ENCODE measurements at regions not wholly inside any gene's neighbourhood (a gene's known extent, or its start where the extent isn't known, plus 50 kb on each side); places are given as distances from the start of the nearest gene placed in this dataset.

DNA sequence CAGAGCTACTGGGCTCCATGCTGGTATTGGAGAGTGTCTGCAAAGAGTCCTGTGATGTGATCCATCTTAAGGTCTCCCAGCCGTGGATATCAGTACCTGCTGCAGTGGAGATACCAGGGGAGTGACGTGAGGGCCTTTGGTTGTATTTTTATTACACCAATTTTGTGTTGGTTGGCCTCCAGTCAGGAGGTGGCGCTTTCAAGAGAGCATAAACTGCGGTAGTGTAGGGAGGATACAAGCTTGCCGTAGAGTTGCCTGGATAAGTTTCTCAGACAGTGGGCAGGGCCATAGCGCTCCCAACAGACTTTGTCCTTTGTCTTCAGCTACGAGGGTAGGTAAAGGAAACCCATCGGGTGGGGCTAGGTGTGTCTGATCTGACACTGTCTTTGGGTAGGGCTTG, 113.0 kb upstream of the CEP162 start (continued):
- TF ChIP-seq, protein P1, sequence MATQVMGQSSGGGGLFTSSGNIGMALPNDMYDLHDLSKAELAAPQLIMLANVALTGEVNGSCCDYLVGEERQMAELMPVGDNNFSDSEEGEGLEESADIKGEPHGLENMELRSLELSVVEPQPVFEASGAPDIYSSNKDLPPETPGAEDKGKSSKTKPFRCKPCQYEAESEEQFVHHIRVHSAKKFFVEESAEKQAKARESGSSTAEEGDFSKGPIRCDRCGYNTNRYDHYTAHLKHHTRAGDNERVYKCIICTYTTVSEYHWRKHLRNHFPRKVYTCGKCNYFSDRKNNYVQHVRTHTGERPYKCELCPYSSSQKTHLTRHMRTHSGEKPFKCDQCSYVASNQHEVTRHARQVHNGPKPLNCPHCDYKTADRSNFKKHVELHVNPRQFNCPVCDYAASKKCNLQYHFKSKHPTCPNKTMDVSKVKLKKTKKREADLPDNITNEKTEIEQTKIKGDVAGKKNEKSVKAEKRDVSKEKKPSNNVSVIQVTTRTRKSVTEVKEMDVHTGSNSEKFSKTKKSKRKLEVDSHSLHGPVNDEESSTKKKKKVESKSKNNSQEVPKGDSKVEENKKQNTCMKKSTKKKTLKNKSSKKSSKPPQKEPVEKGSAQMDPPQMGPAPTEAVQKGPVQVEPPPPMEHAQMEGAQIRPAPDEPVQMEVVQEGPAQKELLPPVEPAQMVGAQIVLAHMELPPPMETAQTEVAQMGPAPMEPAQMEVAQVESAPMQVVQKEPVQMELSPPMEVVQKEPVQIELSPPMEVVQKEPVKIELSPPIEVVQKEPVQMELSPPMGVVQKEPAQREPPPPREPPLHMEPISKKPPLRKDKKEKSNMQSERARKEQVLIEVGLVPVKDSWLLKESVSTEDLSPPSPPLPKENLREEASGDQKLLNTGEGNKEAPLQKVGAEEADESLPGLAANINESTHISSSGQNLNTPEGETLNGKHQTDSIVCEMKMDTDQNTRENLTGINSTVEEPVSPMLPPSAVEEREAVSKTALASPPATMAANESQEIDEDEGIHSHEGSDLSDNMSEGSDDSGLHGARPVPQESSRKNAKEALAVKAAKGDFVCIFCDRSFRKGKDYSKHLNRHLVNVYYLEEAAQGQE (IDR thresholded peaks at IDR 0.05; ENCODE audit: low read depth, low read length): no peak

DNA sequence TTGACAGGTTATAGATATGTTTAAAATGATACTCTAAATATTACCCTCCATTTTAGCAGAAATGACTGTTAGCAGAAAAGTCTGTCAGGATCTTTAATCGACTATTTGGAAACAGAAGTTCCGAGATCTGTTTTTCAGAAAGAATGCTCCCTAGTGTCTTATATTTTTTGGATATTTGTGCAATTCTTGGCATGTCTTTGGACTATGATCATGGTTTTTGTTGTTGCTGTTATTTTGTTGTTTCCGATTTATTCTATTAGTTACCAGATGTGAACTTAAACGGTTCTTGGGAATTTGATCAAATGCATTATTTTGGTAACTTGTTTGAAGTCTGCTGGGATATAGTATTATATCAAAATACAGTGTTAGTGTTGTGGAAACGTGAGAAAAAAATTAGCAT, 106.4 kb upstream of the CEP162 start:
- no peaks in the 10 kb centered on the region for H3K9me2 ChIP-seq
- H3K9me3 ChIP-seq: no peaks in the 10 kb centered on the region
- H3K36me3 ChIP-seq (replicated peaks in 1 of 2; ENCODE audit: control insufficient read depth in 1 of 2, insufficient read depth in 2 of 2, low read length in 1 of 2): no peaks in the 10 kb centered on the region
- no peaks in the 10 kb centered on the region for H3K79me2 ChIP-seq (ENCODE audit: insufficient read depth)
- H3K27ac ChIP-seq (ENCODE audit: low read depth in 2 of 2, low read length in 1 of 2): no peak overlapping the region
- no peak overlapping the region for H3K4me3 ChIP-seq (ENCODE audit: low read depth in 2 of 2, low read length in 1 of 2)
- DNase-seq: no peak
- CTCF ChIA-PET: interaction anchor here (0.9 kb wide), 1 partner anchor 12 kb away, joined by 3 read pairs; no protein-coding TSS in a partner anchor
- H3K27me3 ChIP-seq (ENCODE audit: insufficient read depth): no peaks in the 10 kb centered on the region
- no peaks in the 10 kb centered on the region for H4K20me1 ChIP-seq (ENCODE audit: insufficient read depth)
- POLR2A ChIA-PET: no interaction called here
- no peak overlapping the region for H3K9ac ChIP-seq
- H3K4me1 ChIP-seq (ENCODE audit: control insufficient read depth in 1 of 2, insufficient read depth in 2 of 2, low read depth in 1 of 2, low read length in 1 of 2): no peaks in the 10 kb centered on the region
- H2AFZ ChIP-seq (ENCODE audit: low read depth): no peak overlapping the region
- no peaks in the 10 kb centered on the region for H3F3A ChIP-seq (replicated peaks; ENCODE audit: insufficient read depth)
- no peak overlapping the region for H3K4me2 ChIP-seq
- TF ChIP-seq, protein P1 (IDR thresholded peaks at IDR 0.05; ENCODE audit: low read depth, low read length): no peak
- TF ChIP-seq NFIC (IDR thresholded peaks at IDR 0.05; ENCODE audit: borderline replicate concordance) (no peak), TEAD4 (IDR thresholded peaks at IDR 0.05; ENCODE audit: borderline replicate concordance, insufficient read depth) (no peak), POLR2AphosphoS5 (IDR thresholded peaks at IDR 0.05; ENCODE audit: low read depth, low read length) (no peak), RAD21 (IDR thresholded peaks at IDR 0.05; ENCODE audit: low read length) (no peak), NRF1 (IDR thresholded peaks at IDR 0.05; ENCODE audit: low read depth, low read length) (no peak), GATA2 (CRISPR knock-in tag; IDR thresholded peaks at IDR 0.05) (no peak), MXI1 (IDR thresholded peaks at IDR 0.05; ENCODE audit: low read depth, low read length) (no peak), FOXM1 (IDR thresholded peaks at IDR 0.05; ENCODE audit: low read depth) (no peak), YY1 (IDR thresholded peaks at IDR 0.05; ENCODE audit: low read depth) (no peak), TAF1 (IDR thresholded peaks at IDR 0.05; ENCODE audit: borderline replicate concordance, low read depth, low read length) (no peak), JUND (IDR thresholded peaks at IDR 0.05) (no peak), ELF1 (IDR thresholded peaks at IDR 0.05) (no peak)
- TF ChIP-seq, protein P2, sequence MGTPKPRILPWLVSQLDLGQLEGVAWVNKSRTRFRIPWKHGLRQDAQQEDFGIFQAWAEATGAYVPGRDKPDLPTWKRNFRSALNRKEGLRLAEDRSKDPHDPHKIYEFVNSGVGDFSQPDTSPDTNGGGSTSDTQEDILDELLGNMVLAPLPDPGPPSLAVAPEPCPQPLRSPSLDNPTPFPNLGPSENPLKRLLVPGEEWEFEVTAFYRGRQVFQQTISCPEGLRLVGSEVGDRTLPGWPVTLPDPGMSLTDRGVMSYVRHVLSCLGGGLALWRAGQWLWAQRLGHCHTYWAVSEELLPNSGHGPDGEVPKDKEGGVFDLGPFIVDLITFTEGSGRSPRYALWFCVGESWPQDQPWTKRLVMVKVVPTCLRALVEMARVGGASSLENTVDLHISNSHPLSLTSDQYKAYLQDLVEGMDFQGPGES (IDR thresholded peaks at IDR 0.05; ENCODE audit: low read depth, low read length): no peak
- TF ChIP-seq, protein P3, sequence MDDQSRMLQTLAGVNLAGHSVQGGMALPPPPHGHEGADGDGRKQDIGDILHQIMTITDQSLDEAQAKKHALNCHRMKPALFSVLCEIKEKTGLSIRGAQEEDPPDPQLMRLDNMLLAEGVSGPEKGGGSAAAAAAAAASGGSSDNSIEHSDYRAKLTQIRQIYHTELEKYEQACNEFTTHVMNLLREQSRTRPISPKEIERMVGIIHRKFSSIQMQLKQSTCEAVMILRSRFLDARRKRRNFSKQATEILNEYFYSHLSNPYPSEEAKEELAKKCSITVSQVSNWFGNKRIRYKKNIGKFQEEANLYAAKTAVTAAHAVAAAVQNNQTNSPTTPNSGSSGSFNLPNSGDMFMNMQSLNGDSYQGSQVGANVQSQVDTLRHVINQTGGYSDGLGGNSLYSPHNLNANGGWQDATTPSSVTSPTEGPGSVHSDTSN (IDR thresholded peaks at IDR 0.05): no peak
- 29% methylated on average over 5 of the region's 5 CpGs for WGBS (ENCODE audit: low lambda C conversion rate)
